ENCODE measurements at regions not wholly inside any gene's neighbourhood (a gene's known extent, or its start where the extent isn't known, plus 50 kb on each side); places are given as distances from the start of the nearest gene placed in this dataset.
A peak's percentile ranks its signal among the peaks of the same experiment; 100 is the strongest.

DNA sequence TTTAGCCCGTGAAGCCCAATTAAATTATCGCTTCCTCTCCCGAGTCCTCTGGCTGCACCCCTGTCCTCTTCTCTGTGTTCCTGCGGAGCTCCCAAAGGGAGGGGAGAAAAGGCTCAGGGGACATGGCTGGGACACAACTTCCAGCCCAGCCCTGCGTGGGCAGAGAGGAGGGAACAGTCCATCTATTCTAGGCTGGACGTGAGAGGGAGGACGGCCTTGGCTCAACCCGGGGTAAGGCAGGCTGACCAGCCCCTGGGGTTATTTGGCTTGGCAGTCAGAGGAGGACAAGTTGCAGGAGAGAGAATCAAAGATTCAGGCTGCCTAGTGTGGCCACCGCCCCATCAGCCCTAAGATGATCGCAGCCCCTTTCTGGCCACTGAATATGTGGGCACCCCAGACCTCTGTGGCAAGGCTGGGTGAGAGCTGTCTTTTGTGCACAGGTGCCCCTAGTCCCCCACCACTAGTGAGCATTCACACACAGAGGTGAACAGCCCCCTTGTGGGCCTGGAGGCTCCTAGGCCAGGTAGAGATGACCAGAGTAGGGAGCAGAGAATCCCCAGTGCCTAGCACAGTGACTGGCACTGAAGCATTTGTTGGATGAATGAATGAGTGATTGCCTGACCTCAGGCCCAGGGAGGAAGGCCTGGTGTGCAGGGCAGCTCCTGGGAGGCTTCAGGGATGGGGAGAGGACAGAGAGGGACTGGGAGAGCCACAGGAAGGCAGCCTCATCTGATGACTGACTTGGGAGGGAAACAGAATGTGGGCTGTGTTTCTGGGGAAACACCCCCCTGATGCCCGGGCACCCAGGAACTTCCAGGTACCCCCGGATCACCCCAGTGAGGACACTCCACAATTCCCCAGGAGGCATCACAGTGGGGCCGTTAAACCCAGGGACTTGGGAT is 133.9 kb downstream of the C9orf50 start:
- no peak for DNase-seq

DNA sequence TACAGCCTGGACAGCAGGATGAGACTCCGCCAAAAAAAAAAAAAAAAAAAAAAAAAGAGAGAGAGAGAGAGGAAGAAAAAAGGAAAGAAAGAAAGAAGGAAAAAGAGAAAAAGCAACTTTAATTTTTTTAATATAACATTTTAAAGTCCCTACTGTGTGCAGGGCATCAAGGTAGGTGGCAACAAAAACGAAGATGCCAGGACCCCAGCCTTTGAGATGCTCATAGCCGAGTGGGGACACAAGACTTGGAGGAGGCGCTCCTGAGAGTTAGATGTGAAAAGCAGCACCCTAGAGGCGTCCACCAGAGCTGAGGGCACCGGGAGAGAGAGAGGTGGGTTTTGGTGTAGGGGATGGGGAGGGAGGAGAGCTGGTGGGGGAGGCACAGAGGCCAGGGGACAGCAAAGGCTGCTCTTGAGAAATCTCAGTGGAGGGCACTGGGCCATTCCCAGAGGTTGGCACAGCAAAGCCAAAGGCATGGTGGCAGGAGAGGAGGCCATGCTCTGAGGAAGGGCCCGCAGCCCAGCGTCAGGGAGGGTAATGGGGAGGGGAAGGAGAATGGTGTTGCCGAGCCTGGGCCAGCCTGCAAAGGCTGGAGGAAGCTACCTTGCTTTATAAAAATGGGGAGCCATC is 135.6 kb downstream of the C9orf50 start:
- no peak for DNase-seq

DNA sequence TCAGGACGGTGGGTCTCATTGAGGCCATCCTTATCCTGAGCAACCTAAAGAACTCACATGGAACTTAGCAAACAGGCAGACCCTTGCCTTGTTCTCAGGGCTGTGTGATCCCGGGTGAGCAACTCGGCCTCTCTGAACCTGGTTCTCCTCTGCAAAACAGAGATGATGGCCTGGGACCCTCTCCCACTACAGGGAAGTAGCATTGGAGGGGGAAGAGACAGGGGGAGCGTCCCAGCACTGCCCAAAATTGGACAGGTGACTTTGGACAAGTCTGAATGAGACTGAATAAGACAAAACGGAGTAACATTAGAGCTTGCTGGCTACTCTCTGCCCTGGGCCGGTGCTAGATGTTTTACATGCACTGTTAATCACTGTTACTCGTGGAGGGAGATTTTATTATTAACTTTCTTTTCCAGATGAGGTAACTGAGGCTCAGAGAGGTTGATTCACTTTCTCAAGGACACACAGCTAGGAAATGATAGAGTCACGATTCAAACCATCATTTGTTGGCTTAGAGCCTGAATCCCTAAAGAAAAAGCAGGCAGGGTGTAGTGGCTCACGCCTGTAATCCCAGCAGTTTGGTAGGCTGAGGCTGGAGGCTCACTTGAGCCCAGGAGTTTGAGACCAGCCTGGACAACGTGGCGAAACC is 136.4 kb downstream of the C9orf50 start:
- no peak for DNase-seq

DNA sequence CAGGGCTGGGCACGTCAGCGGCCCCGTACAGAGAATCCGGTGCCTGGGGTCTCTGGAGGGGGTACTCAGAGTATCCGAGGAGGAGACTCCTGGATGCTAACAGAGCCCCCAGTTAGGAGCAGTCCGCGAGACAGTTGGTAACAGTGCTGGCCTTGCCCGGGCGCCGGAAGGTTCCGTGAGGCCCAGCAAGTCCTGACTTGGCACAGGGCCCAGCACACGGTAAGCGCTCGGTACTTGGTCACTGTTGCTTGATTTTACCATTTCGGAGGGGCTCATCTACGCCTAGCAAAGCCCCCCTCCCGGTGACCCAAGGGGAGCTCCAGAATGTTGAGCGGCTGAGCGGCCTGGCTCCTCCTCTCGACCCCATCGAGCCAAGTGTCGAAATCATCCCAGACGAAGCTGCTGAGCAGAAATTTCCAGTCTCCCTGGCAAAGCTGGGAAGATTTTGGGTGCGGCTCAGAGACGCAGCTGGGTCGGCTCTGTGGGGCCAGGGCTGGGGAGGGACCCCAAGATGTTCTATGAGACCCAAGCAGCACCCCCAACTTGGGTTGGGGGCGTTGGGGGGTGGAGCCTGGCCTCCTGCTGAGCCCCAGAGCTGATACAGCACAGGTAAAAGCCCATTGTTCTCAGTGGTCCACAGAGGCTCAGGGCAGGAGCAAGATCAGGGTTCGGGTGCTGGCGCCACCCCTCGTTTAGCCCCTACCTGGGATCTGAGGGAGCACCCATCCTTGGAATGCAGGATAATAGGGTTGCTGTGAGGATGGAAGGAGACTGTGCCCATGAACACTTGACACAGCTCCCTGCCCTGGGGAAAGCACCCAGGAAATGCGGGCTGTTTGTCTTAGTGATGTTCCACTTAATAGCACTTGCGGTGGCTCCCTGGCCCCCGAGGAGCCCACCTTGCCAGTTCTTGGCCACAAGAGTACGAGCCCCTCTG is 137.2 kb downstream of the C9orf50 start:
- peak; percentile 94 for DNase-seq

DNA sequence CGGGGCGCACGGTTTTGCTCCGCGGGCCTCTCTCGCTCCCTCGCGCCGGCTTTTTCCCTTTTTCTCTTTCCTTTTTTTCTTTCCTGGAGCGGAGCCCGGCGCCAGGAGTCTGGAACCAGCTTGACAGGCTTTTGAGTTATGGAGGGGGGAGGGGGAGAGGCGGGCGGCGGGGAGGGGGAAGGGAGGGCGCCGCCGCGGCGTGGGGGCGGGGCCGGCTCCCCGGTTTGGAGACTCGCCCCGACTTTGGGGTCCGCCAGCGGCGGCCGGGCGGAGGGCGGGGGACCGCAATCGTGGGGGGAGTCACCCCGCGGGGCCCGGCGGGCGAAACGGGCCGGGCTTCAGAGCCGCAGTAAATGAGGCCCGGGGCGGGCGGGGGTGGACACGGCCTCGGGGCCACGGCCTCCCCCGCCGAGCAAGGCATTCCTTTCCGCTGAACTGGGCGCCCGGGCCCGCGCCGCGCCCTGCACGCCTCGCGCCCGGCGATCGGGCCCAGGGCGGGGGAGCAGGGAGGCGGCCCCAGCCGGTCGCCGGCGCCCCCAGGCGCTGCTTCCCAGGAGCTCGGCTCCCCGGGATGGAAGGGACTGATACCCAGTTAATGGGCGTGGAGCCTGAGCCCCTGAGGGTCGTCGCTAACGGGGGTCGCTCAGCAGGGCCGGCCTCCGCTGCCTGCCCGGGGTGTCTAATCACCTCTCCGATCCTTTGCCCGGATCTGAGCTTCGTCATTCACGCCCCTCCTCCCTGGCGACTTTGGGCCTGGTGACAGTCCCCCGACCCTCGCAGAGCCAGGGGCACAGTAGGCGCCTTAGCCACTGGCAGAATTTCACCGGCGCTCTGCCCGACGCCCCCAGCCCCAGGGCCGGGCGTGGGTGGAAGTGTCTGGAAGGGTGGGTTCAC is 138.1 kb downstream of the C9orf50 start:
- DNase-seq: peak; percentile 97

DNA sequence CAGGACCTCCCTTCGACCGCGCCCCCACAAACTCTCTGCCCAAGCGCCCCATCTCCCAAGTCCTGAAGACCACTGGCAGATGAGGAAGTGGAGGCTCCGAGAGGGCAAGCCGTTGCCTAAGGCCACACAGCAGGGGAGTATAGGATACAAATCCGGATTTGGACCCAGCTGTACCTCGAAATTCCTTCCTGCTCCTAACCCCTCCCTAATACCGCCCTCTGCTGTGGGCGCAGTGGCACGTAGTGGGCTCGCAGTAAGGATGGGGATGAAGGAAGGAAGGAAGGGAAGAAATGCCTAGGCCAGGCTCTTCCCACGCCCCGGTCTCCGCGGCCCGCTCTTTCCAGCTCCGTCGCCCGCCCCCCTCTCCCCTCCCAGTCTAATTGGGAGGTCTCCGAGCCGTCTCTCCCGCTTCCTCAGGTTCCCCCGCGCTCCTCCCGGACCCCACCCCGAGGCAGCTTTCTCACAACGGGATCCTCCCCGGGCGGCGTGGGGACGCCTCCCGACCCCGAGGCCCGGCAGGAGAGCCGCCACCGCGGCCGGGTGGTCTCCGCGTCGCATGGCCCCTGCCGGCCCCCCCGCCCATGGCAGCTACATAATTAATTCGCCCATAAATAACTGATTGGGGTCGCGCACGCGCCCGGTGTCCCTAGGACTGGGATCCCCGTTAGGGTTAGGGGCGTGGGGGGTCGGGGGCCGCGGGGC is 138.9 kb downstream of the C9orf50 start:
- DNase-seq: peak; percentile 73

DNA sequence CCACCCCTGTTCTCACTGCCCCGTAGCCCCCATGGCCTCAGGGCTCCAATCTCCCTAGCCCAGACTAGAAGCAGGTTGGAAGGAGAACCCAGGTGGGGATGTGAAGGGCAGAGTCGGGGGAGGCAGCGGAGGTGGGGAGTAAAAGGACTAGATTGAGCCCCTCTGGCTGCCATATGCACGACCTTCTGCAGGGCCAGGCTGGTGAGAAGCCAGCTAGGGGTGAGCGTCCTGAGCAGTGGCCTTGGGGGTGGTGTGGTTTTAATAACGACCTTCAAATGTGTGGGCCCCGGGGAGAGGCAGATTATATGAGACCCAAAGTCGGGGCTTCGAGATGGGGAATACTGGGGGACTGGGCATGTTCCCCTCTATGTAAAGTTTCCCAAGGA is 139.5 kb downstream of the C9orf50 start:
- no peak for DNase-seq

DNA sequence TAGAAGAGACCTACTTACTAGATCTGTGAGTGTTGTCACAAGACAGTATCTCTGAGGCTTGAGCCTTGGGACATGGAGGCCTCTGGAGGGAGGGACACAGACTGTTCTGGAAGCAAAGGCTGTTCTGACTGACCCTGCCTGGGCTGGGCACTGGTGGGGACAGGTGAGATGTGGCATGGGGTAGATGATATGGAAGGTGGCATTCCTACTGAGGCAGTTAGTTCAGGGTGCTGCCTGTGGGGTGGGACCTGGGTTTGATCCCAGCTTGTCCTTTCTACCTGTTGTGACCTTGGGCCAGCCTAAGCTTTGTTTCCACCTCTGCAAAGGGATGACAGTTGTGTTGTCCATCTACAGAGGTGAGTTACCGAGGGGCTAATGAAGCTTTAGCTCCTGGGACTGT is 140.2 kb downstream of the C9orf50 start:
- DNase-seq: no peak

DNA sequence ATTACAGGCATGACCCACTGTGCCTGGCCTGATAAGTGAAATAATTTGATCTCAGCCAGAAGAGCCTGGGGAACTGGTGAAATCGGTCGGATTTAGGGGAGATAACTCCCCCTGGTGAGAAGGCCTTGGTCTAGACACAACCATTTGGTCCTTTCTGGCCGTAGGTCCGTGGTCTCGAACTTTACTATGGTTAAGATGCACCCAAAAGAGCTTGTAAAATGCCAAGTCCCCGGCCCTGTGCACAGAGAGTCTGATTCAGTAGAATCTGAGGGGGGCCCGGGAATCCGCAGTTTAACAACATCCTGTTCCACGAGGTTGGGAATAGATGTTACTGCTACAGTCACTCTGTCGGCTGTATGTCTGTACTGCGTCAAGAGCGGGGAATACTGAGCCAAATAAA is 140.7 kb downstream of the C9orf50 start:
- peak; percentile 43 for DNase-seq

DNA sequence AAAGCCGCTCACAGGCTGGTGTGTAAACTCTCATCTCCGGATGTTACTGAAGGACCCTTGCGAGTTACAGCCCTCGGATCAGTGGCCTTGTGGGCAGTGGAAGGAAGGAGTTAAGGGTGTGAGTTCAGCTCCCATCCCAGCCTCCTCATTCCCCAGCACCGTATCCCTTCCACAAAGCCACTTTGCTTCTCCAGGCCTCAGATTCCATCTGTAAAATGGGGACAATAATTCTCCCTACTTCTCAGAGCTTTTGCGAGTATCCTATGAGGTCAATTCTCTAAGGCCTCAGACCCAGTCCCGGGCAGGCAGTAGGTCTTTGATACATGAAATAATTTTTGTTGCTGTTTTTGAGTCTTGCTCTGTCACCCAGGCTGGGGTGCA is 141.3 kb downstream of the C9orf50 start:
- no peak for DNase-seq

DNA sequence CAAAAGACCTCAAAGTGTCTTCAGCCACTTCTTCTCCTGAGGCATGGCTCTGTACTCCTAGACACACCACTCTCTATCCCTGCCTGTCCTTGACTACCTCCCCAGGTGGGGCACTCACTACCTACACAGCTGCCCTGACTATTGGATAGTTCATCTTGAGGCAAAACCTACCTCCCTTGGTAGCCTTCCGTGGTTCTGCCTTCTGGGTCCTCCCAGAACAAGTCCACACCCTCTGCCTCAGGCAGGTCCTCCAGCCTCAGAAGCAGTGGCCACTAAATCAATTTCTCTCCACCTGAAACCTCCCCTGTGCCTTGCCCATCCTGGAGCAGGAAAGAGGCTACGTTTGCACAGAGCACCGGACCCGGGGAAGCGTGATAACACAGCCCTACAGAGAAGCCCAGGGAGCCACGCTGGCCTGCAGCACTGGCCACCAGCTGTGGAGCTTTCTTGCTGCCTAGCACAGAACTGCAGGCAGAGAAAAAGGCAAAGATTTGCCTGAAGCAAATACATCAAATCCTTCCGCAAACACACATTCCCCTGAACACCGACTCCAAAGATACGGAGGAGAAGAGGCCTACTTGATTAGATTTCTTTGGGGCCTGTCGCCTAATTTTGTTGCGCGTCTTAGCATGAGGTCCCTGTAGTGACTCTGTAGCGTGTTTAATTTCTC is 141.8 kb downstream of the C9orf50 start:
- no peak for DNase-seq

DNA sequence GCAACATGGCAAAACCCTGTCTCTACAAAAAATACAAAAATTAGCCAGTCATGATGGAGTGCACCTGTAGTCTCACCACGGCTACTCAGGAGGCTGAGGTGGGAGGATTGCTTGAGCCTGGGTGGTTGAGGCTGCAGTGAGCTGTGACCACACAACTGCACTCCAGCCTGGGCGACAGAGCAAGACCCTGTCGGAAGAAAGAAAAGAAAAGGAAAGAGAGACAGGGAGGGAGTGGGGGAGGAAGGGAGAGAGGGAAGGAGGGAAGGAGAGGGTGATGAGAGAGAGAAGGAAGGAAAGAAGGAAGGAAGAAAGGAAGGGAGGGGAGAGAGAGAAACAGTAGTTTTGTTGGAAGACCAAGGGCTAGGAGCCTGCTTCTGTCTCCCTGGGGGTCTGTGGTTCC is 142.4 kb downstream of the C9orf50 start:
- DNase-seq: no peak

DNA sequence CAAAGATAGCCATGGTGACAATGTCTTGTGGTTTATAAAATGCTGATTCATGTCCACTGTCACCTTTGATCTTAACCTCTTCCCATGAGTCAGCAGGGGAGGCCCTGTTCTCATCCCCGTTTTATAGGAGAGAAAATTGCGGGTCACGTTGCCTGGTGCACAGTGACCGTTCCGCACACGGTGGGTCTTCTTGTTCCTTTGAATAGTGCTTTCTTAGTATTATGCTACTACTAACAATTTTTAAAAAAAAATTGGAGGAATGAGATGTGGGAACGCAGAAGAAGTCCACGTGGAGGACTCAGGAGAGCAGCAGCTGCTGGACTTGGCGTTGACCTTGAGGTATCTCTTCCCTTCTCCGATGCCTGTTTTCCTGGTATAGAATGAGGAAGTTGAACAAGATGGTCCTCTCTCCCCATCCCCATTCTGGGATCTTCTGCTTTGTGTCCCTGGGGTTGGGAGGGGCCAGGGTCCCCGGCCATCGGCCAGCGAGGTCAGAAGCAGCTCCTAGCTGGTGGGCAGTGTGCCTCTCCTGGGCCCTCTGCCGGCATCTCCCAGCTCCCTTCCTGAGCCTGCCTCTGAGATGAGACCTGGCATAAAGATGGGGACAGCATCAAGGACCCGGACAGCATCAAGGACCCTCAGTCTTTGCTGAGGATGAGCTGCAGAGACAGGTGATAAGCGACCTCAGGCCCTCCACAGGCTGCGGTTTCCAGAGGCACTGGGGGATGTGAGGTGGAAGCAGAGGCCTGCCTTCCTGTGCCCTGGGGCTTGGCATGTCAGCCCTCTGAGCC is 143.9 kb downstream of the C9orf50 start:
- no peak for DNase-seq

DNA sequence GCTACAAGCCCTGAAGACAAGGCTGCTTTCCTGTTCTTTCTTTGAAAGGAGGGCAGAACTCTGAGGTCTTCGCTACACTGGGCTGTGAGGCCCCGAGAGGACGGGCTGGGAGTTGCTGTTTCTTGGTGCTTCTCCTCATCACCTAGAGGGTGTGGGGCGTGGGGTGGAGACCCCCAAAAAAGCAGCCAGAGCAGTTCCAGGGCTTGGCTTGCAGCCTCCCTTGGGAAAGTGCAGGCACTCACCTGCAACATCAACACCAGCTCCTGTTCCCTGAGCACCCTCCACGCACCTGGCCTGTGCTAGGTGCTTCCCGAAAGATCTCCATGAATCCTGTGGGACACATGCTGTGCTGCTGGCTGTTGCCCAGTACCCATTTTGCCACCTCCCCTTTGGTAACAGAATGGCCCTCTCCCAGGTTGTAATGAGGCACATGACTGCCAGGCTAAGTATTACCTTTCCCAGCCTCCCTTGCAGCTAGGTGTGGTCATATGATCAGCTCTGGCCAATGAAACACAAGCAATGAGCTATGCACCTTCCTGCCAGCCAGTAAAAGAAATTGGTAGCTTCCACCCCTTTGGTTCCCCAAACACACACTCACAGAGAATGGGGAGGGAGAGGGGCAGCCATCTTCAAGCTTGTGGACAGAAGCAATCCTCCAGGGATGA is 146.0 kb downstream of the C9orf50 start:
- DNase-seq: no peak

DNA sequence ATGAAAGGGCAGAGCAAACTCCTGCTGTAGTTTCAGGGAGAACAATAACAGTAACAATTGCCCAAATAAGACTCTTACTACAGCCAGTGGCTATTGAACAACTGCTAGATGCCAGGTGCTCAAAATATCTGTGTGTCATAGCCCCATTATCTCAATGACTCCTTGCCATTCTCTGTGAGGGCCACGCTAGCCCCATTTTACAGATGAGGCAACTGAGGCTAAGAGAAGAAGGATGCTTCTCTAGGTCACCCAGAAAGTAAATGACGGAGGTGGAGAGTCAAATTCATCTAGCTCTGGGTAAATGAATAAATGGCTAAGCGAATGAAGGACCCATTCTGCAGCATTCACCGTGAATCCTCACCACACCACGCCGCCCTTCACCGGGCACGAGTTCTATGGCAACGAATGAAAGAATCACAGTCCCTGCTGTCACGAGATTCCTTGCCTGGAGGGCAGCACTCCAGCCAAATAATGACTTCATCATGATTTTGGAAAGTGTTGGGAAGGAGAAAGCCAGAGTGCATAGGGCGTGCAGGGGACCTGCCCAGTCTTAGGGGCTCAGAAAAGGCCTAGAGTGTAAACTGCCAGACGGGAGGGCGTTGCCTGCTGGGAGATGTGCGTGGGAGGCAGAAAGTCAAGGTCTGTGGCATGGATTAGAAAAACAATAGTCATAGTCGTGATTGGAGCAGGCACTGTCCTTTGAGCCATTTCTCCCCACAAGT is 147.2 kb downstream of the C9orf50 start:
- DNase-seq: no peak

DNA sequence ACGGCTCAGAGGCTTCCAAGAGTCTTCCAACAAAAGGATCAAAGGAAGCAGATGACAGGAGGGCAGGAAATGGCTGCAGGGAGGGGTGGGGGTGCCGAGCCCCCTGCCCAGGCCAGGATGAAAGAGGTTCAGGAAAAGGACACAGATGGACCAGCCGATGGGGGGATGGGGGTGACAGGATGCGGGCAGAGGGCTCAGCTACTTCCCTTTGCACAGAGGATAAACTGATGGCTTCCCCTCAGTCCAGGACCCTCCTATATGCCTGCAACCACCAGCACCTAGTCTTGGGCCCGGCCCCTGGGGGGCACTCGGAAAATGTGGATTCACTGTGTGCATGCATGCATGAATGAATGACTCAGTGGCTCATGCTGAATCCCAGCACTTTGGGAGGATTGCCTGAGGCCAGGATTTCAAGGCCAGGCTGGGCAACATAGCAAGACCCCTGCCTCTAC is 148.2 kb downstream of the C9orf50 start:
- DNase-seq: no peak

DNA sequence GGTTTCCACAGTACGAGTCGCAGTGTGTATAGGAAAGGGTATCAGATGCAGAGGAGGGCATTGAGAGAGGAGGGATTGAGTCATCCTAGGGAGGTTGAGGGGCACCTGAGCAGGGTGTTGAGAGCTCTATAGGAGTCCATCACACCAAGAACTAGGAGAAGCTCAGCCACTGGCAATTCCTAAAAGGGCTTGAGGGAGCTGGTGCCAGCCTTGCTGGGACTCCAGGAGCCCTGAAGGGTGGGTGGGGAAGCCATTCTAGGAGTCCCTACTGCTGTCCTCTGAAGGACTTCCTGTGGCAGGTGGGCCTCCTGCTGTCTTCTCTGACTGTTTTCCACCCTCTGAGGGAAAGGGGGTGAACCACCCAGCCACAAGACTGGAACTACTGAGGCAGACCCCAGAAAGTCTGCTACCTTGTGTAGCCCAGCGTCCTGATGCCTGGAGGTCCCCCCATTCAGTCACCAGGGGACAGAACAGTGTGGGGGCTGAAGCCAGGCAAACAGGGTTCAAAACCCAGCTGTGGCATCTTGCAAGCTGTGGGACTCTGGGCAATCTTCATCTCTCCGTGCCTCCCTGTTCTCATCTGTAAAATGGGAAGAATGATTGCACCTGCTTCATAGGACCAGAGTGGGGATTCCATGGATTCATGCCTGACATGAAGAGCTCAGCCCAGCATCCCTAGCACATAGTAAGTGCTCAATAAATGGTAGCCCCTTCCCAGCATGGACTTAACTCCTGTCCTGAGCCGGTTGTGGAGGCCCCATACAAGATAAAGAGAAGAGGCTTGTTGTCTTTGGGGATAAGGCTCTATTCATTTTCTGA is 149.5 kb downstream of the C9orf50 start:
- DNase-seq: no peak

DNA sequence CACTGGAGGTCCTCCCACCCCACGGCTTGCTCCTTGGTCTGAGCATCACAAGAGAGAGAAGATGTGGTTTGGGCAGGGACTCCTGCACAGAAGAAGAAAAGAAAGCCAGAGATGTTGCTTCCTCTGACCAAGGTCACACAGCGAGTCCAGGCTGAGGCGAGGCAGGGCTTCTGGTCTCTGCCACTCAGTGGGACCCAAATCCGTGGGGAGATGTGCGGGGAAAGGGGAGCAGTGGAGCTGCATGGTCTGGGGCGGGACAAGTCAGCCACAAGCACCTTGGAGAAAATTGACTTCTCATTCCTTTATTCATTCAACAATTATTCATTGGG is 150.9 kb downstream of the C9orf50 start:
- DNase-seq: no peak
